Endodermal cell (in vitro differentiated cells): ENCODE measurements at regions not wholly inside any gene's neighbourhood (a gene's known extent, or its start where the extent isn't known, plus 50 kb on each side); places are given as distances from the start of the nearest gene placed in this dataset.

Source experiments
- DNase-seq: peaks from one replicate; pipeline ENCODE4 v3.0.0-alpha.2; 2017
- H3K27ac ChIP-seq: 2 replicates; pipeline ENCODE4 v1.5.1; 2013; ENCODE audit warnings: mild to moderate bottlenecking, low read depth, low read length, moderate library complexity
- H3K27me3 ChIP-seq: 2 replicates; pipeline ENCODE4 v1.6.1; 2013; ENCODE audit warnings: mild to moderate bottlenecking, low read length, moderate library complexity; ENCODE audit not compliant: insufficient read depth, control insufficient read depth, poor library complexity, severe bottlenecking
- H3K36me3 ChIP-seq: 2 replicates; pipeline ENCODE4 v1.7.0; 2013; ENCODE audit warnings: mild to moderate bottlenecking, low read length, moderate library complexity; ENCODE audit not compliant: control insufficient read depth, insufficient read depth
- H3K4me1 ChIP-seq: one replicate; pipeline ENCODE4 v1.7.0; 2013; ENCODE audit warnings: low read length; ENCODE audit not compliant: control insufficient read depth, insufficient read depth
- H3K4me3 ChIP-seq: 2 replicates; pipeline ENCODE4 v1.5.1; 2013; ENCODE audit warnings: mild to moderate bottlenecking, low read length, moderate library complexity
- H3K9ac ChIP-seq: 2 replicates; pipeline ENCODE4 v1.6.1; 2013; ENCODE audit warnings: mild to moderate bottlenecking, low read length, moderate library complexity; ENCODE audit not compliant: poor library complexity, severe bottlenecking; ENCODE audit errors: extremely low read depth
- H3K9me3 ChIP-seq: 2 replicates; pipeline ENCODE4 v1.6.1; 2013; ENCODE audit warnings: mild to moderate bottlenecking, low read length, moderate library complexity; ENCODE audit not compliant: control insufficient read depth
- H3K27ac Mint-ChIP-seq: 2 replicates; pipeline ENCODE4 v1.8.0; 2020; ENCODE audit warnings: mixed read lengths
- H3K27me3 Mint-ChIP-seq: 2 replicates; pipeline ENCODE4 v1.8.0; 2021; ENCODE audit warnings: mild to moderate bottlenecking, mixed read lengths; ENCODE audit not compliant: insufficient read depth
- H3K36me3 Mint-ChIP-seq: 2 replicates; pipeline ENCODE4 v1.8.0; 2020; ENCODE audit warnings: low read depth, mixed read lengths
- H3K4me1 Mint-ChIP-seq: 2 replicates; pipeline ENCODE4 v1.8.0; 2020; ENCODE audit warnings: mixed read lengths
- H3K4me3 Mint-ChIP-seq: 2 replicates; pipeline ENCODE4 v1.8.0; 2020; ENCODE audit warnings: mild to moderate bottlenecking, moderate library complexity, mixed read lengths
- H3K9me3 Mint-ChIP-seq: 2 replicates; pipeline ENCODE4 v1.8.0; 2020; ENCODE audit warnings: mild to moderate bottlenecking, mixed read lengths
- CTCF ChIP-seq: fragments of 200-600 bp; sonication (generic); conservative IDR thresholded peaks from 2 replicates; pipeline ENCODE4 v1.5.0; 2021; ENCODE audit warnings: antibody characterized with exemption, mild to moderate bottlenecking
- WGBS, 2 experiments: methylation state at CpG; one replicate each; pipeline versions ENCODE4 v1.1.5 to v1.1.7; 2013; ENCODE audit warnings: missing lambda C conversion rate in 2 of 2, mixed read lengths in 1 of 2; ENCODE audit not compliant: insufficient coverage in 1 of 2, insufficient read length in 1 of 2; 5-methylcytosine and 5-hydroxymethylcytosine counted together

- H3K9me3 ChIP-seq, result no peaks in the 10 kb centered on the region
- peaks cover 4% of the 10 kb centered on the region for H3K27me3 Mint-ChIP-seq
Observed at GRCh38 chr2:237195396-237196120, 109.9 kb downstream of the COPS8 start.

DNA sequence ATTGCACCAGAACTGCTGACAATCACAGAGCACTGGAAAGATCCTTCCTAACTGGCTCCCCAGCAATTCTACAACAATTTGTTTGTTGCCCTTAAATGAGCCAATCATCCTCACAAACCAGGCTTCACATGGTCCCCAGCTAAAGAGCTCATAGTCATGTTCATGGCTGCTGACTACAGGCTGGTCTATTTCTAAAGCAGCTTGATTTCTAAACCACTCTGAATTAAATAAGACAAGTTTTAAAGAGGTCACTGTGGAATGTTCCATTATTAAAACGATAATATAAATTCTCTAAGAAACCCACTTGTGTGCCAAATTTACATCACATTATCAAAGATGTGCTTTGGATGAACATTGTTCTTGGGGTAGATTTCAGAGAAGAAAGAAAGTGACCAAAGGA, 110.7 kb downstream of the COPS8 start:
- peaks cover 4% of the 10 kb centered on the region for H3K27me3 Mint-ChIP-seq
- H3K36me3 ChIP-seq, result no peaks in the 10 kb centered on the region
- H3K36me3 Mint-ChIP-seq, result no peaks in the 10 kb centered on the region
- no peak for DNase-seq
- H3K4me1 Mint-ChIP-seq, result peaks cover 15% of the 10 kb centered on the region
- no peak overlapping the region for H3K9ac ChIP-seq
- H3K4me3 Mint-ChIP-seq, result no peak overlapping the region
- H3K27me3 ChIP-seq, result no peaks in the 10 kb centered on the region
- no peaks in the 10 kb centered on the region for H3K9me3 ChIP-seq
- no peaks in the 10 kb centered on the region for H3K4me1 ChIP-seq
- WGBS, 2 experiments, result 80% methylated on average over 1 of the region's 1 CpG; no CpG with 5 or more reads in 1 of the 2 experiments
- no peak overlapping the region for H3K27ac ChIP-seq
- no peak overlapping the region for H3K27ac Mint-ChIP-seq
- H3K9me3 Mint-ChIP-seq, result peaks cover 16% of the 10 kb centered on the region
- H3K4me3 ChIP-seq, result no peak overlapping the region
- TF ChIP-seq CTCF, result no peak

More at GRCh38 chr2:237195396-237196120, 109.9 kb downstream of the COPS8 start:
- H3K9me3 Mint-ChIP-seq, result peaks cover 12% of the 10 kb centered on the region
- no peak for TF ChIP-seq CTCF
- H3K4me1 Mint-ChIP-seq, result peaks cover 15% of the 10 kb centered on the region
- no peaks in the 10 kb centered on the region for H3K27me3 ChIP-seq
- no peaks in the 10 kb centered on the region for H3K4me1 ChIP-seq
- no peaks in the 10 kb centered on the region for H3K36me3 ChIP-seq
- H3K4me3 Mint-ChIP-seq, result no peak overlapping the region
- H3K27ac Mint-ChIP-seq, result no peak overlapping the region
- H3K9ac ChIP-seq, result no peak overlapping the region
- no peak overlapping the region for H3K27ac ChIP-seq
- whole genome bisulfite sequencing, 2 experiments, result 87 to 93% methylated on average over 10 of the region's 10 CpGs
- H3K4me3 ChIP-seq, result no peak overlapping the region
- H3K36me3 Mint-ChIP-seq, result no peaks in the 10 kb centered on the region
- DNase-seq, result no peak

DNA sequence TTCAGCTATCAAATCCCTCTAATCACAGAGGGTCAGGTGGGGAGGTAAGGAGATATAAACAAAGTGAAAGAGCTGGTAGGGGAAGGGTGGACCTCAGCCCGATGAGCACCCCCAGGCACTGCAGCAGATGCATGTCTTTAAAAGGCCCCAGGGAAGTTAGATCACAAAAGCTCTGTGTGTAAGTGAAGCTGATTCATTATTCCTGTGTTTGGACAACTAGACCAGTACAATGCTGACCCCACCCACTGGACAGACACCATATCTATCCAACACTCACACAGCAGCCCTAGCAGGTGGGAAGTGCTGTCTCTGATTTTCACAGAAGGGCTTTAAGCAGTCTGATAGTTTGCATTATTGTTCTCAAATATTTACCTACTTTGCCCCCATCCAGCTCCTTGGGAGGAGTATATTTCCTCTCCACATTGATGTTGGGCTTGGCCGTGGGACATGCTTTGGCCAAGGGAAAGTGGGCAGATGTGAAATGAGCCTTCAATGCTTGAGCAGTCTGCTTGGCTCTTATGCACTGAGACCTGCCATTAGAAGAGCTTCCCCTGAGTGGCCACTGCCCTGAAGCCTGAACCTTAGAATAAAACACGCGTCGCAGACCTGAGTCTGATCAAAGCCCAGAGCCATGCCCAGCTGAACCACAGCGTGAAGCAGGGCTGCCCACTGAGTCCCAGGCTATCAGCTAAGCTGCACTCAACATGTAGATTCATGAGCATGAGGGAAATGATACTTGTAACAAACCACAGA, 111.4 kb downstream of the COPS8 start:
- WGBS, 2 experiments, result 92 to 96% methylated on average over 4 to 6 of the region's 6 CpGs
- no peaks in the 10 kb centered on the region for H3K9me3 ChIP-seq
- Mint-ChIP-seq H3K4me3 (no peak overlapping the region), H3K36me3 (no peaks in the 10 kb centered on the region), H3K9me3 (peaks cover 16% of the 10 kb centered on the region), H3K27me3 (peaks cover 4% of the 10 kb centered on the region), H3K4me1 (peaks cover 15% of the 10 kb centered on the region), H3K27ac (peak overlapping the region; percentile 73)
- DNase-seq, result no peak
- H3K27me3 ChIP-seq, result no peaks in the 10 kb centered on the region
- H3K4me1 ChIP-seq, result no peaks in the 10 kb centered on the region
- no peak for TF ChIP-seq CTCF
- H3K27ac ChIP-seq, result no peak overlapping the region
- H3K4me3 ChIP-seq, result no peak overlapping the region
- no peaks in the 10 kb centered on the region for H3K36me3 ChIP-seq
- H3K9ac ChIP-seq, result no peak overlapping the region
